BLaER1 treated with 17β-estradiol and CSF1 and Interleukin-3, amounts not matched to agents 10 nM and 100 nM (cell line): ENCODE measurements at regions not wholly inside any gene's neighbourhood (a gene's known extent, or its start where the extent isn't known, plus 50 kb on each side); places are given as distances from the start of the nearest gene placed in this dataset.

ENCODE experiments used
- H3K27ac ChIP-seq, 11 experiments: shearing (Covaris generic); formaldehyde crosslinking; 2 replicates each; pipeline ENCODE4 v1.8.1; 2022
- H3K27me3 ChIP-seq, 11 experiments: shearing (Covaris generic); formaldehyde crosslinking; 2 replicates each; pipeline ENCODE4 v1.8.1; 2022
- H3K36me3 ChIP-seq, 11 experiments: shearing (Covaris generic); formaldehyde crosslinking; 2 replicates each; pipeline ENCODE4 v1.8.1; 2022
- H3K4me1 ChIP-seq, 10 experiments: shearing (Covaris generic); formaldehyde crosslinking; 2 replicates each; pipeline ENCODE4 v1.8.1; 2022
- H3K4me2 ChIP-seq, 11 experiments: shearing (Covaris generic); formaldehyde crosslinking; 2 replicates each; pipeline ENCODE4 v1.8.1; 2022
- H3K4me3 ChIP-seq, 10 experiments: shearing (Covaris generic); formaldehyde crosslinking; 2 replicates each; pipeline ENCODE4 v1.8.1; 2022
- H3K9ac ChIP-seq, 11 experiments: shearing (Covaris generic); formaldehyde crosslinking; 2 replicates each; pipeline ENCODE4 v1.8.1; 2022
- H3K9me3 ChIP-seq, 11 experiments: shearing (Covaris generic); formaldehyde crosslinking; replicated peaks in 1 of 11; 2 replicates each; pipeline ENCODE4 v1.8.1; 2022
- H4K20me1 ChIP-seq, 11 experiments: shearing (Covaris generic); formaldehyde crosslinking; 2 replicates each; pipeline ENCODE4 v1.8.1; 2022
- Cebpa-rat ChIP-seq, 11 experiments: shearing (Covaris generic); IDR thresholded peaks; 2 replicates each; pipeline ENCODE4 v1.8.1; 2022

GRCh38 chr5:121719255-121719654, 132.4 kb upstream of the FTMT start:
- Histone ChIP-seq H3K4me3 (no peak overlapping the region), H3K36me3 (no peaks in the 10 kb centered on the region), H3K27me3 (no peaks in the 10 kb centered on the region), H3K4me2 (no peak overlapping the region), H3K9ac (no peak overlapping the region), H3K4me1 (no peaks in the 10 kb centered on the region), H3K27ac (no peak overlapping the region), H4K20me1 (no peaks in the 10 kb centered on the region), H3K9me3 (no peaks in the 10 kb centered on the region)
- no peak for TF ChIP-seq Cebpa-rat (IDR thresholded peaks at IDR 0.05)

- H3K36me3 ChIP-seq = no peaks in the 10 kb centered on the region
- no peak overlapping the region for H3K4me3 ChIP-seq
- no peak overlapping the region for H3K27ac ChIP-seq
- H3K4me1 ChIP-seq = no peaks in the 10 kb centered on the region
- H3K4me2 ChIP-seq = no peak overlapping the region
- no peak overlapping the region for H3K9ac ChIP-seq
- H3K27me3 ChIP-seq = no peaks in the 10 kb centered on the region
- no peaks in the 10 kb centered on the region for H3K9me3 ChIP-seq
- no peaks in the 10 kb centered on the region for H4K20me1 ChIP-seq
- no peak for TF ChIP-seq Cebpa-rat (IDR thresholded peaks at IDR 0.05)
Measured at GRCh38 chr5:121725450-121725849, 126.2 kb upstream of the FTMT start.

- no peak overlapping the region for H3K4me3 ChIP-seq
- no peaks in the 10 kb centered on the region for H3K36me3 ChIP-seq
- no peaks in the 10 kb centered on the region for H3K9me3 ChIP-seq
- no peak overlapping the region for H3K4me2 ChIP-seq
- no peaks in the 10 kb centered on the region for H4K20me1 ChIP-seq
- no peak for TF ChIP-seq Cebpa-rat (IDR thresholded peaks at IDR 0.05)
- H3K4me1 ChIP-seq = no peaks in the 10 kb centered on the region
- H3K9ac ChIP-seq = no peak overlapping the region
- no peak overlapping the region for H3K27ac ChIP-seq
- H3K27me3 ChIP-seq = no peaks in the 10 kb centered on the region
Measured at GRCh38 chr5:121726991-121727390, 124.7 kb upstream of the FTMT start.

- Histone ChIP-seq H3K4me3 (no peak overlapping the region), H3K9ac (no peak overlapping the region), H3K4me1 (no peaks in the 10 kb centered on the region), H3K27me3 (no peaks in the 10 kb centered on the region), H3K4me2 (no peak overlapping the region), H4K20me1 (no peaks in the 10 kb centered on the region), H3K9me3 (no peaks in the 10 kb centered on the region), H3K36me3 (no peaks in the 10 kb centered on the region), H3K27ac (no peak overlapping the region)
- no peak for TF ChIP-seq Cebpa-rat (IDR thresholded peaks at IDR 0.05)
Measured at GRCh38 chr5:121731377-121731776, 120.3 kb upstream of the FTMT start.

GRCh38 chr5:121735618-121736017, 116.1 kb upstream of the FTMT start:
- H3K36me3 ChIP-seq = no peaks in the 10 kb centered on the region
- no peak overlapping the region for H3K4me2 ChIP-seq
- H3K9me3 ChIP-seq = no peaks in the 10 kb centered on the region
- no peaks in the 10 kb centered on the region for H3K4me1 ChIP-seq
- no peak overlapping the region for H3K9ac ChIP-seq
- H4K20me1 ChIP-seq = no peaks in the 10 kb centered on the region
- H3K27me3 ChIP-seq = no peaks in the 10 kb centered on the region
- no peak overlapping the region for H3K4me3 ChIP-seq
- no peak overlapping the region for H3K27ac ChIP-seq
- TF ChIP-seq Cebpa-rat (IDR thresholded peaks at IDR 0.05) = no peak

- Histone ChIP-seq H3K4me3 (no peak overlapping the region), H3K36me3 (no peaks in the 10 kb centered on the region), H3K27ac (no peak overlapping the region)
Measured at GRCh38 chr5:121737120-121737519, 114.6 kb upstream of the FTMT start.

GRCh38 chr5:121741156-121741555, 110.5 kb upstream of the FTMT start:
- no peaks in the 10 kb centered on the region for H3K27me3 ChIP-seq
- H3K4me2 ChIP-seq = no peak overlapping the region
- no peaks in the 10 kb centered on the region for H4K20me1 ChIP-seq
- H3K27ac ChIP-seq = no peak overlapping the region
- no peak for TF ChIP-seq Cebpa-rat (IDR thresholded peaks at IDR 0.05)
- H3K4me1 ChIP-seq = no peaks in the 10 kb centered on the region
- H3K9me3 ChIP-seq = peaks cover 0 to 5% (median 0%) of the 10 kb centered on the region in 11 experiments; a peak in 1 of 22 replicates
- no peaks in the 10 kb centered on the region for H3K36me3 ChIP-seq
- H3K9ac ChIP-seq = no peak overlapping the region
- H3K4me3 ChIP-seq = no peak overlapping the region

More at GRCh38 chr5:121737120-121737519, 114.6 kb upstream of the FTMT start:
- Histone ChIP-seq H3K9me3 (peaks cover 0 to 5% (median 0%) of the 10 kb centered on the region in 11 experiments; a peak in 1 of 22 replicates), H3K4me1 (no peaks in the 10 kb centered on the region), H3K27me3 (no peaks in the 10 kb centered on the region), H3K4me2 (no peak overlapping the region), H3K9ac (no peak overlapping the region), H4K20me1 (no peaks in the 10 kb centered on the region)
- TF ChIP-seq Cebpa-rat (IDR thresholded peaks at IDR 0.05) = no peak

- no peak overlapping the region for H3K27ac ChIP-seq
- H3K9me3 ChIP-seq = peaks cover 0 to 5% (median 0%) of the 10 kb centered on the region in 11 experiments; a peak in 1 of 22 replicates
- no peaks in the 10 kb centered on the region for H4K20me1 ChIP-seq
- no peaks in the 10 kb centered on the region for H3K36me3 ChIP-seq
- TF ChIP-seq Cebpa-rat (IDR thresholded peaks at IDR 0.05) = no peak
- H3K4me3 ChIP-seq = no peak overlapping the region
- H3K4me2 ChIP-seq = no peak overlapping the region
- no peaks in the 10 kb centered on the region for H3K4me1 ChIP-seq
- no peaks in the 10 kb centered on the region for H3K27me3 ChIP-seq
- H3K9ac ChIP-seq = no peak overlapping the region
Measured at GRCh38 chr5:121744577-121744976, 107.1 kb upstream of the FTMT start.

GRCh38 chr5:121745407-121745806, 106.3 kb upstream of the FTMT start:
- no peaks in the 10 kb centered on the region for H3K4me1 ChIP-seq
- H3K27ac ChIP-seq = no peak overlapping the region
- TF ChIP-seq Cebpa-rat (IDR thresholded peaks at IDR 0.05) = no peak

GRCh38 chr5:121746763-121747162, 104.9 kb upstream of the FTMT start:
- Histone ChIP-seq H4K20me1 (no peaks in the 10 kb centered on the region), H3K36me3 (no peaks in the 10 kb centered on the region), H3K9me3 (peaks cover 0 to 2% (median 0%) of the 10 kb centered on the region in 11 experiments; a peak in 1 of 22 replicates), H3K4me3 (no peak overlapping the region), H3K27ac (no peak overlapping the region), H3K4me2 (no peak overlapping the region), H3K4me1 (no peaks in the 10 kb centered on the region), H3K9ac (no peak overlapping the region), H3K27me3 (no peaks in the 10 kb centered on the region)
- no peak for TF ChIP-seq Cebpa-rat (IDR thresholded peaks at IDR 0.05)

More at GRCh38 chr5:121745407-121745806, 106.3 kb upstream of the FTMT start:
- no peak overlapping the region for H3K4me2 ChIP-seq
- no peak overlapping the region for H3K4me3 ChIP-seq
- H3K9me3 ChIP-seq = peaks cover 0 to 5% (median 0%) of the 10 kb centered on the region in 11 experiments; a peak in 1 of 22 replicates
- no peaks in the 10 kb centered on the region for H3K36me3 ChIP-seq
- no peak overlapping the region for H3K9ac ChIP-seq
- no peaks in the 10 kb centered on the region for H4K20me1 ChIP-seq
- no peaks in the 10 kb centered on the region for H3K27me3 ChIP-seq
